CD14-positive monocyte (primary cell): ENCODE measurements at regions not wholly inside any gene's neighbourhood (a gene's known extent, or its start where the extent isn't known, plus 50 kb on each side); places are given as distances from the start of the nearest gene placed in this dataset.

Experiments used
- DNase-seq, 3 donors: peaks; one replicate each; pipeline ENCODE4 v3.0.0-alpha.2; 2011 to 2022
- H2AFZ ChIP-seq: 2 replicates; pipeline ENCODE4 v1.6.0; 2012; ENCODE audit warnings: mild to moderate bottlenecking, low read depth, low read length, inconsistent platforms; ENCODE audit not compliant: insufficient read depth, poor library complexity, severe bottlenecking
- H3K27ac ChIP-seq, 2 donors: 1 replicate in 1 of 2; 2 replicates in 1 of 2; pipeline ENCODE4 v1.5.1; 2012 to 2013; ENCODE audit warnings: low read length in 2 of 2, control low read depth in 1 of 2, inconsistent platforms in 1 of 2, low read depth in 1 of 2, mild to moderate bottlenecking in 1 of 2
- H3K27me3 ChIP-seq, 2 donors: one replicate each; pipeline versions ENCODE4 v1.6.0 to v1.6.1; 2011 to 2013; ENCODE audit warnings: low read length in 2 of 2; ENCODE audit not compliant: control insufficient read depth in 2 of 2, insufficient read depth in 2 of 2
- H3K36me3 ChIP-seq, 2 donors: replicated peaks in 1 of 2; 1 replicate in 1 of 2; 2 replicates in 1 of 2; pipeline versions ENCODE4 v1.5.1 to v1.6.1; 2012 to 2013; ENCODE audit warnings: low read length in 2 of 2, control low read depth in 1 of 2, inconsistent platforms in 1 of 2, mild to moderate bottlenecking in 1 of 2; ENCODE audit not compliant: insufficient read depth in 2 of 2, control insufficient read depth in 1 of 2
- H3K4me1 ChIP-seq, 2 donors: 1 replicate in 1 of 2; 2 replicates in 1 of 2; pipeline versions ENCODE4 v1.5.1 to v1.6.1; 2012 to 2013; ENCODE audit warnings: low read length in 2 of 2, control low read depth in 1 of 2, inconsistent platforms in 1 of 2, mild to moderate bottlenecking in 1 of 2, moderate library complexity in 1 of 2; ENCODE audit not compliant: insufficient read depth in 2 of 2, control insufficient read depth in 1 of 2
- H3K4me2 ChIP-seq: replicated peaks from 2 replicates; pipeline ENCODE3; 2012; ENCODE audit warnings: low read length, moderate library complexity, mild to moderate bottlenecking; ENCODE audit not compliant: poor library complexity, severe bottlenecking; ENCODE audit errors: extremely low read depth
- H3K4me3 ChIP-seq, 3 experiments: fragments of 200-600 bp in 1 of 3; sonication (generic) in 1 of 3; replicated peaks in 1 of 3; 1 replicate in 2 of 3; 2 replicates in 1 of 3; pipeline ENCODE4 v1.5.1; 2011 to 2013; ENCODE audit warnings: low read length in 3 of 3, mild to moderate bottlenecking in 3 of 3, control low read depth in 2 of 3, low read depth in 2 of 3, inconsistent platforms in 1 of 3, moderate library complexity in 1 of 3
- H3K79me2 ChIP-seq: 2 replicates; pipeline ENCODE4 v1.6.0; 2012; ENCODE audit warnings: mild to moderate bottlenecking, control low read depth, inconsistent platforms, low read length, moderate library complexity; ENCODE audit not compliant: insufficient read depth
- H3K9ac ChIP-seq: 2 replicates; pipeline ENCODE4 v1.6.0; 2017; ENCODE audit warnings: low read length, mild to moderate bottlenecking; ENCODE audit not compliant: insufficient read depth, poor library complexity, severe bottlenecking
- H3K9me3 ChIP-seq, 2 donors: replicated peaks in 1 of 2; 1 replicate in 1 of 2; 2 replicates in 1 of 2; pipeline versions ENCODE4 v1.5.1 to v1.6.1; 2012 to 2013; ENCODE audit warnings: low read length in 2 of 2, control low read depth in 1 of 2; ENCODE audit not compliant: control insufficient read depth in 1 of 2, insufficient read depth in 1 of 2
- H4K20me1 ChIP-seq: 2 replicates; pipeline ENCODE4 v1.6.0; 2012; ENCODE audit warnings: mild to moderate bottlenecking, low read length, control low read depth, moderate library complexity; ENCODE audit not compliant: insufficient read depth
- H3K27ac Mint-ChIP-seq, 7 donors: one replicate each; pipeline ENCODE4 v1.8.0; 2020; ENCODE audit warnings: mild to moderate bottlenecking in 7 of 7, mixed read lengths in 7 of 7, moderate library complexity in 6 of 7, inconsistent platforms in 2 of 7
- H3K27me3 Mint-ChIP-seq, 3 donors: one replicate each; pipeline ENCODE4 v1.8.0; 2021 to 2022; ENCODE audit warnings: low read depth in 3 of 3, mild to moderate bottlenecking in 3 of 3, mixed read lengths in 3 of 3, moderate library complexity in 3 of 3, inconsistent platforms in 1 of 3
- H3K36me3 Mint-ChIP-seq, 2 donors: one replicate each; pipeline ENCODE4 v1.8.0; 2020; ENCODE audit warnings: mixed read lengths in 2 of 2, inconsistent platforms in 1 of 2, mild to moderate bottlenecking in 1 of 2
- H3K4me1 Mint-ChIP-seq: one replicate; pipeline ENCODE4 v1.8.0; 2020; ENCODE audit warnings: mild to moderate bottlenecking, mixed read lengths
- H3K4me3 Mint-ChIP-seq, 2 donors: one replicate each; pipeline ENCODE4 v1.8.0; 2020; ENCODE audit warnings: mild to moderate bottlenecking in 2 of 2, mixed read lengths in 2 of 2, moderate library complexity in 1 of 2
- H3K9me3 Mint-ChIP-seq, 7 donors: one replicate each; pipeline ENCODE4 v1.8.0; 2020 to 2022; ENCODE audit warnings: mixed read lengths in 7 of 7, mild to moderate bottlenecking in 6 of 7, moderate library complexity in 6 of 7, inconsistent platforms in 2 of 7
- CTCF ChIP-seq: fragments of 200-600 bp; IDR thresholded peaks from one replicate; pipeline ENCODE4 v1.8.0; 2022; ENCODE audit warnings: antibody characterized with exemption, mild to moderate bottlenecking
- WGBS: methylation state at CpG from one replicate; pipeline ENCODE4 v1.1.5; 2013; ENCODE audit warnings: missing lambda C conversion rate; ENCODE audit not compliant: insufficient coverage; 5-methylcytosine and 5-hydroxymethylcytosine counted together
- intact Hi-C, 2 donors: fragments of 100-400 bp; cut with micrococcal nuclease; formaldehyde crosslinking; loops; one replicate each; pipeline versions ENCODE4 v1.15.0 to v1.15.1; 2023

DNA sequence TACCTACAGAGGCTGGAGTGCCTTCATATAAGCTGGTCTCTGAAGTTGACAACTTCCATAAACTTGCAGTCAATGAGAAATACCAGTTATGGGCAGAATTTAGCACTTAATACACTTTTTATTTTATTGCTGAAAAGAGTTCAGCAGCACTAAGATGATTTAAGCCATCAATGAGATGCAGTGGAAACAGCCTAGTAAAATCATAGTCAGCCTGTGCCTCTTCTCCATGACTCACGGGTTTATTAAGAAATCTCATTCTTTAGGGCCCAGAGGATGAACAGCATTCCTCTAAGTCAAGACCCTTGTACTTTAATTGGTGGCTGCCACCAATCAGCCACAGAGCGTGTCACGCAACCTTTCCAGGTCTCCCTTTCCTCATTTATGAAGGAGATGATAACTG, 1357.9 kb upstream of the CELF4 start:
- no peak overlapping the region for H3K27ac ChIP-seq
- no peaks in the 10 kb centered on the region for H3K79me2 ChIP-seq
- H3K27me3 ChIP-seq, result no peaks in the 10 kb centered on the region
- Mint-ChIP-seq H3K9me3 (peaks cover 7 to 17% (median 10%) of the 10 kb centered on the region in 7 donors), H3K4me3 (no peak overlapping the region), H3K27ac (no peak overlapping the region), H3K36me3 (no peaks in the 10 kb centered on the region), H3K27me3 (peaks cover 0 to 1% (median 0%) of the 10 kb centered on the region in 3 donors), H3K4me1 (no peaks in the 10 kb centered on the region)
- no peak for TF ChIP-seq CTCF
- H3K4me1 ChIP-seq, result no peaks in the 10 kb centered on the region
- peaks cover 0 to 13% of the 10 kb centered on the region in 2 donors for H3K9me3 ChIP-seq
- H3K36me3 ChIP-seq, result no peaks in the 10 kb centered on the region
- H3K4me2 ChIP-seq, result no peak overlapping the region
- H4K20me1 ChIP-seq, result no peaks in the 10 kb centered on the region
- no peak overlapping the region for H3K9ac ChIP-seq
- intact Hi-C loops, result no loop called here
- H2AFZ ChIP-seq, result no peak overlapping the region
- no peak overlapping the region for H3K4me3 ChIP-seq
- no peak for DNase-seq
- WGBS, result 67% methylated on average over 1 of the region's 3 CpGs

DNA sequence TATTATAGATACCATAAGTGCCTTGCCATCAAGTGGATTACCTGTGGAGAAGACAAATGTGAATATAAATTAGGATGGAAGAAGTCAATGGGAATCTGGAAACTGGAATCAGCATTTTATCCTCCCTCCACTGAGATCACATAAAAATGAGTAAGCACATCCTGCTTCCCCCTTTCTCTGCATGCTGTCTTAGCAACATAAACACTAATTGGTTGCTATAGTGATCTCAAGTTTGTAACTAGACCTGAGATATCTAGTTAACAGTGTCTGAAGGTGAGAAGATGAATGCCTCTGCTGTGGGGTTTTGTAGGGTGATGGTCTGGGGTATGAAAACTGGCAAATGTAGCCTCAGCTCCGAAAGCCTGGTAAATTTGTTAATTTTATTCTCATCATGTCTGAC, 1357.5 kb upstream of the CELF4 start:
- H3K9me3 ChIP-seq, result peaks cover 0 to 13% of the 10 kb centered on the region in 2 donors
- intact Hi-C loops, result no loop called here
- no peaks in the 10 kb centered on the region for H3K27me3 ChIP-seq
- H3K9ac ChIP-seq, result no peak overlapping the region
- Mint-ChIP-seq H3K9me3 (peaks cover 6 to 15% (median 10%) of the 10 kb centered on the region in 7 donors), H3K27ac (no peak overlapping the region), H3K4me1 (no peaks in the 10 kb centered on the region), H3K4me3 (no peak overlapping the region), H3K27me3 (peaks cover 0 to 1% (median 0%) of the 10 kb centered on the region in 3 donors), H3K36me3 (no peaks in the 10 kb centered on the region)
- H3K4me1 ChIP-seq, result no peaks in the 10 kb centered on the region
- no CpG with 5 or more reads among the region's 1 CpG for WGBS
- no peak overlapping the region for H3K27ac ChIP-seq
- no peaks in the 10 kb centered on the region for H3K79me2 ChIP-seq
- DNase-seq, result no peak
- TF ChIP-seq CTCF, result no peak
- no peak overlapping the region for H2AFZ ChIP-seq
- no peaks in the 10 kb centered on the region for H3K36me3 ChIP-seq
- no peaks in the 10 kb centered on the region for H4K20me1 ChIP-seq
- no peak overlapping the region for H3K4me3 ChIP-seq
- no peak overlapping the region for H3K4me2 ChIP-seq
